ENCODE measurements at regions not wholly inside any gene's neighbourhood (a gene's known extent, or its start where the extent isn't known, plus 50 kb on each side); places are given as distances from the start of the nearest gene placed in this dataset.

GRCh38 chr20:39310363-39310995 is 348.3 kb downstream of the DHX35 start:
- H3K4me2 ChIP-seq (ENCODE audit: insufficient read depth in 1 of 2, low read depth in 2 of 2, low read length in 2 of 2) = no peak overlapping the region
- H2AFZ ChIP-seq (ENCODE audit: low read length) = no peak overlapping the region
- peaks cover 5 to 9% (median 7%) of the 10 kb centered on the region in 4 experiments; a peak in 6 of 7 replicates for H3K4me1 ChIP-seq (replicated peaks in 1 of 4; ENCODE audit: control insufficient read depth in 3 of 4, insufficient read depth in 4 of 4, low read length in 3 of 4)
- no peak overlapping the region for H3K18ac ChIP-seq (ENCODE audit: extremely low read depth, low read length)
- H2BK5ac ChIP-seq (ENCODE audit: low read depth, low read length) = peak overlapping the region; percentile 27; the same call in 1 of the 2 replicates
- H2BK20ac ChIP-seq (ENCODE audit: low read length) = peak overlapping the region; percentile 73; the same call in 1 of the 2 replicates
- no peak overlapping the region for H4K5ac ChIP-seq (ENCODE audit: insufficient read length, low read depth, low read length)
- H4K20me1 ChIP-seq (replicated peaks in 1 of 2; ENCODE audit: control insufficient read depth in 1 of 2, insufficient read depth in 2 of 2, low read length in 2 of 2) = no peaks in the 10 kb centered on the region
- H3K4ac ChIP-seq (replicated peaks; ENCODE audit: insufficient read length, low read depth, low read length) = no peak overlapping the region
- no peaks in the 10 kb centered on the region for H3K79me1 ChIP-seq (ENCODE audit: low read depth, low read length)
- DNase-seq (ENCODE audit: low read depth in 1 of 2, low spot score in 2 of 2) = no peak
- WGBS, 2 experiments (ENCODE audit: extremely low coverage in 1 of 2, insufficient coverage in 1 of 2, insufficient read length in 1 of 2, insufficient replicate concordance in 2 of 2, low coverage in 1 of 2, low lambda C conversion rate in 2 of 2, missing lambda C conversion rate in 1 of 2) = 60% methylated on average over 9 of the region's 9 CpGs; no CpG with 5 or more reads in 1 of the 2 experiments
- peaks cover 10% of the 10 kb centered on the region in 2 experiments; a peak in 3 of 4 replicates for H3K9me3 ChIP-seq (ENCODE audit: insufficient read depth in 2 of 2, low read depth in 1 of 2, low read length in 1 of 2)
- no peaks in the 10 kb centered on the region; a peak in 1 of 8 replicates for H3K36me3 ChIP-seq (ENCODE audit: control insufficient read depth in 2 of 4, insufficient read depth in 4 of 4, low read length in 3 of 4)
- H2BK120ac ChIP-seq (replicated peaks; ENCODE audit: low read depth, low read length) = no peak overlapping the region
- ChIA-PET POLR2A (ENCODE audit: partially characterized antibody) (no interaction called here), CTCF (ENCODE audit: partially characterized antibody) (interaction anchor here (0.7 to 1.7 kb wide), 9 partner anchors 10 to 142 kb away, joined by 3 to 5 read pairs (median 3); no protein-coding TSS in a partner anchor)
- H2AK5ac ChIP-seq (ENCODE audit: low read depth, low read length) = no peak overlapping the region
- H3K9ac ChIP-seq (replicated peaks in 1 of 4; ENCODE audit: extremely low read depth in 1 of 4, low read depth in 3 of 4, low read length in 3 of 4) = no peak overlapping the region
- H3K27me3 ChIP-seq (replicated peaks in 1 of 4; ENCODE audit: control insufficient read depth in 3 of 4, extremely low read depth in 1 of 4, insufficient read depth in 3 of 4, low read length in 3 of 4) = no peaks in the 10 kb centered on the region
- H3K79me2 ChIP-seq (ENCODE audit: control insufficient read depth in 1 of 2, insufficient read depth in 2 of 2, low read length in 2 of 2) = no peaks in the 10 kb centered on the region
- no peak overlapping the region for H3K4me3 ChIP-seq (ENCODE audit: extremely low read depth in 1 of 4, insufficient read depth in 2 of 4, low read depth in 3 of 4, low read length in 4 of 4)
- H2BK12ac ChIP-seq (ENCODE audit: low read depth, low read length) = no peak overlapping the region; the same call in 1 of the 2 replicates
- no peak overlapping the region for H3K23ac ChIP-seq (ENCODE audit: insufficient read length)
- no peak overlapping the region for H3K14ac ChIP-seq (ENCODE audit: insufficient read length)
- H3K27ac ChIP-seq (ENCODE audit: low read depth, low read length) = no peak overlapping the region
- H4K91ac ChIP-seq (replicated peaks; ENCODE audit: insufficient read length, low read length) = no peak overlapping the region
- no peak for FAIRE-seq
- no peak overlapping the region for H3K56ac ChIP-seq (replicated peaks; ENCODE audit: insufficient read length, low read depth, low read length)
- no peak overlapping the region for H4K8ac ChIP-seq (ENCODE audit: extremely low read depth, insufficient read depth, low read length)
- H3K23me2 ChIP-seq (ENCODE audit: low read depth, low read length) = no peaks in the 10 kb centered on the region
- H2BK15ac ChIP-seq (ENCODE audit: low read length) = no peak overlapping the region; the same call in 1 of the 2 replicates
- no peak for TF ChIP-seq CBX8 (IDR thresholded peaks at IDR 0.05; ENCODE audit: borderline replicate concordance, low read depth, low read length)
- no peak for TF ChIP-seq BRCA1 (IDR thresholded peaks at IDR 0.05; ENCODE audit: low read depth, low read length)
- TF ChIP-seq TBP (IDR thresholded peaks at IDR 0.05; ENCODE audit: low read depth, low read length) = no peak
- no peak for TF ChIP-seq ATF2 (IDR thresholded peaks at IDR 0.05; ENCODE audit: low read length)
- no peak for TF ChIP-seq TEAD4 (IDR thresholded peaks at IDR 0.05; ENCODE audit: low read depth, low read length)
- TF ChIP-seq YY1 (IDR thresholded peaks at IDR 0.05; ENCODE audit: low read depth, low read length) = no peak
- TF ChIP-seq PHF8 (conservative IDR thresholded peaks at IDR 0.05; ENCODE audit: low read depth, low read length) = no peak
- TF ChIP-seq SIN3A (conservative IDR thresholded peaks at IDR 0.05 in 1 of 2, IDR thresholded peaks at IDR 0.05 in 1 of 2; ENCODE audit: low read depth in 1 of 2, low read length in 2 of 2) = no peak
- TF ChIP-seq CEBPB (IDR thresholded peaks at IDR 0.05; ENCODE audit: low read depth, low read length) = no peak
- TF ChIP-seq ATF3 (IDR thresholded peaks at IDR 0.05; ENCODE audit: insufficient read depth, low read depth, low read length) = no peak
- TF ChIP-seq BACH1 (IDR thresholded peaks at IDR 0.05; ENCODE audit: low read length) = no peak
